GM23248 (cell line): ENCODE measurements at regions not wholly inside any gene's neighbourhood (a gene's known extent, or its start where the extent isn't known, plus 50 kb on each side); places are given as distances from the start of the nearest gene placed in this dataset.
A peak's percentile ranks its signal among the peaks of the same experiment; 100 is the strongest.

Experiments used
- DNase-seq: peaks from one replicate; pipeline ENCODE4 v3.0.0-alpha.2; 2015
- H2AFZ ChIP-seq: fragments of 200-600 bp; sonication (generic); 2 replicates; pipeline ENCODE4 v1.6.1; 2016; ENCODE audit warnings: antibody characterized with exemption
- H3F3A ChIP-seq: fragments of 200-600 bp; sonication (generic); 2 replicates; pipeline ENCODE4 v1.6.1; 2016; ENCODE audit warnings: mild to moderate bottlenecking, antibody characterized with exemption, mixed run types; ENCODE audit not compliant: insufficient read depth
- H3K27ac ChIP-seq: fragments of 200-600 bp; sonication (generic); 2 replicates; pipeline ENCODE4 v1.5.1; 2016; ENCODE audit warnings: mild to moderate bottlenecking
- H3K27me3 ChIP-seq: fragments of 200-600 bp; sonication (generic); replicated peaks from 2 replicates; pipeline ENCODE4 v1.6.1; 2016; ENCODE audit warnings: mild to moderate bottlenecking; ENCODE audit not compliant: insufficient read depth
- H3K36me3 ChIP-seq: fragments of 200-600 bp; sonication (generic); 2 replicates; pipeline ENCODE4 v1.6.1; 2016; ENCODE audit warnings: low read depth, mild to moderate bottlenecking
- H3K4me1 ChIP-seq: fragments of 200-600 bp; sonication (generic); 2 replicates; pipeline ENCODE4 v1.6.1; 2016; ENCODE audit warnings: mild to moderate bottlenecking; ENCODE audit not compliant: insufficient read depth
- H3K4me2 ChIP-seq: fragments of 200-600 bp; sonication (generic); one replicate; pipeline ENCODE4 v1.6.1; 2016; ENCODE audit warnings: mild to moderate bottlenecking; ENCODE audit not compliant: unreplicated experiment
- H3K4me3 ChIP-seq: fragments of 200-600 bp; sonication (generic); 2 replicates; pipeline ENCODE4 v1.5.1; 2016; ENCODE audit warnings: mild to moderate bottlenecking
- H3K79me2 ChIP-seq: fragments of 200-600 bp; sonication (generic); 2 replicates; pipeline ENCODE4 v1.6.1; 2016; ENCODE audit warnings: mild to moderate bottlenecking; ENCODE audit not compliant: insufficient read depth
- H3K9ac ChIP-seq: fragments of 200-600 bp; sonication (generic); 2 replicates; pipeline ENCODE4 v1.6.1; 2016; ENCODE audit warnings: mild to moderate bottlenecking
- H3K9me2 ChIP-seq: fragments of 200-600 bp; sonication (generic); 2 replicates; pipeline ENCODE4 v1.6.1; 2016; ENCODE audit warnings: mixed run types, mild to moderate bottlenecking, moderate library complexity; ENCODE audit not compliant: insufficient read depth
- H3K9me3 ChIP-seq: fragments of 200-600 bp; sonication (generic); one replicate; pipeline ENCODE4 v1.6.1; 2017; ENCODE audit warnings: low read depth
- H4K20me1 ChIP-seq: fragments of 200-600 bp; sonication (generic); 2 replicates; pipeline ENCODE4 v1.6.0; 2016; ENCODE audit not compliant: insufficient read depth
- EZH2 ChIP-seq: fragments of 200-600 bp; sonication (generic); IDR thresholded peaks from 2 replicates; pipeline ENCODE4 v1.6.1; 2018; ENCODE audit warnings: antibody characterized with exemption, mild to moderate bottlenecking; ENCODE audit not compliant: insufficient read depth, poor library complexity, severe bottlenecking
- EZH2phosphoT487 ChIP-seq: fragments of 200-600 bp; sonication (generic); IDR thresholded peaks from 2 replicates; pipeline ENCODE4 v1.6.1; 2018; ENCODE audit warnings: antibody characterized with exemption, moderate library complexity, mild to moderate bottlenecking, low read depth; ENCODE audit not compliant: insufficient read depth
- WGBS, 2 experiments: methylation state at CpG; one replicate each; pipeline ENCODE4 v1.1.6; 2015 to 2017; ENCODE audit warnings: low lambda C conversion rate in 2 of 2, low coverage in 1 of 2; ENCODE audit errors: missing lambda C conversion rate in 2 of 2; 5-methylcytosine and 5-hydroxymethylcytosine counted together
- in situ Hi-C: fragments of 300-500 bp; cut with MboI; formaldehyde crosslinking; loops from 2 replicates; pipeline ENCODE4 v1.15.0; 2020

- in situ Hi-C loops = no loop called here
- TF ChIP-seq EZH2 (no peak), EZH2phosphoT487 (no peak)
- Histone ChIP-seq H3K4me2 (no peak overlapping the region), H3K27me3 (no peaks in the 10 kb centered on the region), H3K9ac (no peak overlapping the region), H3K4me1 (no peaks in the 10 kb centered on the region), H3K79me2 (no peaks in the 10 kb centered on the region), H3F3A (no peaks in the 10 kb centered on the region), H3K9me3 (no peaks in the 10 kb centered on the region), H3K36me3 (no peaks in the 10 kb centered on the region), H4K20me1 (no peaks in the 10 kb centered on the region), H3K9me2 (no peaks in the 10 kb centered on the region), H3K27ac (no peak overlapping the region), H2AFZ (peak overlapping the region; percentile 53; the same call in 1 of the 2 replicates), H3K4me3 (no peak overlapping the region)
- 75 to 79% methylated on average over 6 of the region's 6 CpGs for WGBS, 2 experiments
- DNase-seq = no peak
Measured at GRCh38 chr18:49652881-49653724, 91.2 kb downstream of the LIPG start.

DNA sequence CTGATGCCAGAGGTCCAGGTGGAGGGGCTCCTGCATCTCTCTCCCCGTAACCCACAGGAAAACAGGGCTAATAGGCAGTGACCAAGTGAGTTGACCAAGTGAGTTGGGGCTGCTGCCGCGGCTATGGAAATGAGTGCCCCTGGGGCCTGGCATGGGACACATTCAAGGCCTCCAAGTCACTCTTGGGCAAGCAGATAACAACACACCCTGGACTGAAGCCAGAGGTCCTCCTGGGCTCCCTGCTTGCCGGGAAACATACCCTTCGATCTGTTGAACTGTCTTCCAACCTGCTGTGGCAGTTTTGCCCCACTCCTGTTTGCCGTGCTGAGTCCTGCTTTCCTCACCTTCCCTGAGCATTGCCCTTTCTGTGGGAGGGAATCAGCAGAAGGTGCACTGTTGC, 89.2 kb downstream of the LIPG start:
- Histone ChIP-seq H3K4me2 (no peak overlapping the region), H3K79me2 (no peaks in the 10 kb centered on the region), H3K4me1 (peaks cover 2% of the 10 kb centered on the region; the same call in 1 of the 2 replicates), H3K4me3 (no peak overlapping the region), H3K27ac (no peak overlapping the region), H3K9ac (no peak overlapping the region), H3K36me3 (no peaks in the 10 kb centered on the region), H3K9me2 (no peaks in the 10 kb centered on the region), H3K27me3 (no peaks in the 10 kb centered on the region), H3K9me3 (no peaks in the 10 kb centered on the region), H4K20me1 (no peaks in the 10 kb centered on the region), H2AFZ (no peak overlapping the region), H3F3A (no peaks in the 10 kb centered on the region)
- DNase-seq = no peak
- 95 to 97% methylated on average over 6 of the region's 6 CpGs for WGBS, 2 experiments
- in situ Hi-C loops = no loop called here
- TF ChIP-seq EZH2 = no peak
- TF ChIP-seq EZH2phosphoT487 = no peak

- Histone ChIP-seq H4K20me1 (no peaks in the 10 kb centered on the region), H3K9me2 (no peaks in the 10 kb centered on the region), H3K36me3 (no peaks in the 10 kb centered on the region), H3K79me2 (no peaks in the 10 kb centered on the region), H3K4me1 (peaks cover 7% of the 10 kb centered on the region; the same call in 1 of the 2 replicates), H3K4me3 (no peak overlapping the region), H3K9ac (no peak overlapping the region), H3K9me3 (no peaks in the 10 kb centered on the region), H3K27me3 (no peaks in the 10 kb centered on the region), H3K4me2 (no peak overlapping the region), H2AFZ (no peak overlapping the region), H3F3A (no peaks in the 10 kb centered on the region), H3K27ac (no peak overlapping the region)
- peak; percentile 38 for DNase-seq
- no peak for TF ChIP-seq EZH2
- in situ Hi-C loops = no loop called here
- WGBS, 2 experiments = 67 to 82% methylated on average over 7 of the region's 7 CpGs
Measured at GRCh38 chr18:49650426-49650891, 88.6 kb downstream of the LIPG start.

DNA sequence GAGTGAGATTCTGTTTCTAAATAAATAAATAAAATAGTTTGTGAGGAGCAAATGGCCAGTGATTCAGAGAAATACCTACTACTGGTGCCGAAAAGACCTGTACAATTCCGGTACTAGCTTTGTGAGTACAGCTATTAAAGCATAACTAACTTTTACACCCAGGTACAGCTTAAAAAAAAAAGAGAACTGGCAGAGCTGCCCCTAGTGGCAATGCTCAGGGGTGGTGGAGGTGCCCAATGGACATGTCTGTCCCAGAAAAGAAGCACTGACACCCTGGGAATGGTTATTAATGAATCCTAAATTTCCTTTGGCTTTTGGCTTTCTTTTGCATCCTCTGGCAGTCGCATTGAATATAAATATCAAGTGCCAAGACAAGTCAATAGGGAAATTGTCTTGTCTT, 87.0 kb downstream of the LIPG start:
- H2AFZ ChIP-seq = no peak overlapping the region
- H3K9me3 ChIP-seq = no peaks in the 10 kb centered on the region
- H3K9ac ChIP-seq = no peak overlapping the region
- peaks cover 9% of the 10 kb centered on the region; the same call in 1 of the 2 replicates for H3K4me1 ChIP-seq
- in situ Hi-C loops = no loop called here
- no peaks in the 10 kb centered on the region for H3K9me2 ChIP-seq
- no peak overlapping the region for H3K4me2 ChIP-seq
- no peaks in the 10 kb centered on the region for H3F3A ChIP-seq
- DNase-seq = no peak
- 89 to 92% methylated on average over 3 of the region's 3 CpGs for WGBS, 2 experiments
- H3K36me3 ChIP-seq = no peaks in the 10 kb centered on the region
- H3K79me2 ChIP-seq = no peaks in the 10 kb centered on the region
- no peaks in the 10 kb centered on the region for H3K27me3 ChIP-seq
- H4K20me1 ChIP-seq = no peaks in the 10 kb centered on the region
- H3K4me3 ChIP-seq = no peak overlapping the region
- H3K27ac ChIP-seq = no peak overlapping the region
- TF ChIP-seq EZH2phosphoT487 = no peak
- TF ChIP-seq EZH2 = no peak
